ENCODE measurements at regions not wholly inside any gene's neighbourhood (a gene's known extent, or its start where the extent isn't known, plus 50 kb on each side); places are given as distances from the start of the nearest gene placed in this dataset.
"Not testable (repeated sequence)": the region's sequence is repeated elsewhere in the genome, so short reads cannot be mapped to it uniquely, and the experiment has no call there.

DNA sequence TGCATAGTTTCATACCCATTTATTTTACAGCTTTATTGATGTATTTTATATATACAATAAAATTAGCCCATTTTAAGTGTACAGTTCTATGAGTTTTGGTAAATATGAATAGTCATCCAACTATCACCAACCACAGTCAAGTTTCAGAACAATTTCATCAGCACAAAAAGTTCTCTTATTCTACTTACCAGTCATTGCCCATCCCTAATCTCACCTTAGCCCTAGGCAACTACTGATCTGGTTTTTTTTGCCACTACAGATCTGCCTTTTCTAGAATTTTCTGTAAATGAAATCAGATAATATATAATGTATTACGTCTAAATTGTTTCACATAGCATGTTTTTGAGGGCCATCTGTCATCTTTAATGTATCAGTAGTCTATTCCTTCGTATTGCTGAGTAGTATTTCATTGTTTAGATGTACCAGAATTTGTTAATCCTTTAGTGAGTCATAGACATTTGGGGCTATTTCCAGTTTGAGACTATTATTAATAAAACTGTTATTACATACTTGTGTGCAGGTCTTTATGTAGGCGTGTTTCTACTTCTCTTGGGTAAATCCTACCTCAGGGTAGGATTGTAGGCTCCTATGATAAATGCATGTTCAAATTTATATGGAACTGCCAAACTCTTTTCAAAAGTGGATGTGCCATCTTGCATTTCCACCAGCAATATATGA lies 198.5 kb upstream of the ADAMTSL1 start:
- TF ChIP-seq, protein P1, sequence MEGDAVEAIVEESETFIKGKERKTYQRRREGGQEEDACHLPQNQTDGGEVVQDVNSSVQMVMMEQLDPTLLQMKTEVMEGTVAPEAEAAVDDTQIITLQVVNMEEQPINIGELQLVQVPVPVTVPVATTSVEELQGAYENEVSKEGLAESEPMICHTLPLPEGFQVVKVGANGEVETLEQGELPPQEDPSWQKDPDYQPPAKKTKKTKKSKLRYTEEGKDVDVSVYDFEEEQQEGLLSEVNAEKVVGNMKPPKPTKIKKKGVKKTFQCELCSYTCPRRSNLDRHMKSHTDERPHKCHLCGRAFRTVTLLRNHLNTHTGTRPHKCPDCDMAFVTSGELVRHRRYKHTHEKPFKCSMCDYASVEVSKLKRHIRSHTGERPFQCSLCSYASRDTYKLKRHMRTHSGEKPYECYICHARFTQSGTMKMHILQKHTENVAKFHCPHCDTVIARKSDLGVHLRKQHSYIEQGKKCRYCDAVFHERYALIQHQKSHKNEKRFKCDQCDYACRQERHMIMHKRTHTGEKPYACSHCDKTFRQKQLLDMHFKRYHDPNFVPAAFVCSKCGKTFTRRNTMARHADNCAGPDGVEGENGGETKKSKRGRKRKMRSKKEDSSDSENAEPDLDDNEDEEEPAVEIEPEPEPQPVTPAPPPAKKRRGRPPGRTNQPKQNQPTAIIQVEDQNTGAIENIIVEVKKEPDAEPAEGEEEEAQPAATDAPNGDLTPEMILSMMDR (IDR thresholded peaks at IDR 0.05; ENCODE audit: insufficient read depth, low read length), result no peak
- no peak for DNase-seq (ENCODE audit: low read depth)
- no peak overlapping the region for H3K4me3 ChIP-seq (ENCODE audit: low read depth, low read length)

DNA sequence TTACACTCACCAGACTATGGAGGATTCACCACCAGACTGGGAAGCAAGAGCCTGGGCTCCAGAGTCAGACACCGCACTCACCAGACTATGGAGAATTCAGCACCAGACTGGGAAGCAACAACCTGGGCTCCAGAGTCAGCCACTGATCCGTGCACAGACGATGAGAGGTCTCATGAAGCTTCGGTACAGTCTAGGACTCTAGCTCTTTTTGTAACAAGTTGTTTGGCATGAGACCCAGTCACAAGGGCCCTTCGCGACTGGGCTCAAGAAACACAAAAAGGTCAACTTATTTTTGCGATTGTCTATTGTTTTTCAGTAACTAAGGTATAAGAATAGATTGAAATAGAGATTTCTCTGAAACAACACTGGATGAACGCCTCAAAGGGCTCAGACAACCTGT lies 192.7 kb upstream of the ADAMTSL1 start:
- no peak for DNase-seq (ENCODE audit: low read depth)
- TF ChIP-seq, protein P1 (IDR thresholded peaks at IDR 0.05; ENCODE audit: insufficient read depth, low read length), result no peak

DNA sequence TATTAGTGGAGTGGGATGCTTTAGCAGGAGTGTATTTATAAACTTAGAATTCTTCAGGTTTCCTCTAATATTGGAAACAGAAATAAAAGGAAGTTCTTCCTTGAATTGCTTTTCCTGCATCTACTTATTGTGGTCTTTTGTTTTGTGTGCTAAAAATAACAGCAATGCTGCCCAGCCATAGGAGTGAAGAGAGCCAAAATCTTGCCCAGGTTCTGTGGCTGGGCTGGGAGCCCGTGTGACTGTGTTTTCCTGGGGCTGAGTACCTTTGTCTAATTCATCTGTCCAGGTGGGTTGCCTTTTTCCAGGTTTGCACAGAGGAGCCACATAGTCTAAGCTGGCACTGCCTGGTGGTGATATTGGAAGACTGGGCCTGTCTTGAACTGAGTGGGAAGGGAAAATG lies 179.7 kb upstream of the ADAMTSL1 start:
- no peak for DNase-seq (ENCODE audit: low read depth)
- H3K4me3 ChIP-seq (ENCODE audit: low read depth, low read length), result no peak overlapping the region
- TF ChIP-seq, protein P1 (IDR thresholded peaks at IDR 0.05; ENCODE audit: insufficient read depth, low read length), result no peak

More for the DNA sequence above, 192.7 kb upstream of the ADAMTSL1 start:
- no peak overlapping the region for H3K4me3 ChIP-seq (ENCODE audit: low read depth, low read length)

DNA sequence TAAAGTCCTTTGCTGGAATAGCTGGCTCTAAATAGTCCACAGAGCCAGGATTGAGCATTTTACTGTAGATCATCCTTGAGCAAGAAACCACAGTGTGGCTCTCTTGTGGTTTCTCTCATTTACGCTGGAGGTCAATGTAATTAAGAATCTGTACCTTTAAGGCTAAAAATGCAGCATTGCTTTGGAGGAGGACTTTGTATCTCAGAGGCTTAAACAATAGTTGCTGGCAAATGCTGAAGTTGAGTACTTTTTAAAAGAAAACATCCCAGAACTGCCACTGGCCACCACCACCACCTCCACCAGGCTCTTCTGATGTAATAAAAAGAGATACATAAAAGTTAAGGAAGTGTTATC lies 177.3 kb upstream of the ADAMTSL1 start:
- H3K4me3 ChIP-seq (ENCODE audit: low read depth, low read length), result peak overlapping the region; percentile 41
- TF ChIP-seq, protein P1 (IDR thresholded peaks at IDR 0.05; ENCODE audit: insufficient read depth, low read length), result no peak
- DNase-seq (ENCODE audit: low read depth), result peak; percentile 55

DNA sequence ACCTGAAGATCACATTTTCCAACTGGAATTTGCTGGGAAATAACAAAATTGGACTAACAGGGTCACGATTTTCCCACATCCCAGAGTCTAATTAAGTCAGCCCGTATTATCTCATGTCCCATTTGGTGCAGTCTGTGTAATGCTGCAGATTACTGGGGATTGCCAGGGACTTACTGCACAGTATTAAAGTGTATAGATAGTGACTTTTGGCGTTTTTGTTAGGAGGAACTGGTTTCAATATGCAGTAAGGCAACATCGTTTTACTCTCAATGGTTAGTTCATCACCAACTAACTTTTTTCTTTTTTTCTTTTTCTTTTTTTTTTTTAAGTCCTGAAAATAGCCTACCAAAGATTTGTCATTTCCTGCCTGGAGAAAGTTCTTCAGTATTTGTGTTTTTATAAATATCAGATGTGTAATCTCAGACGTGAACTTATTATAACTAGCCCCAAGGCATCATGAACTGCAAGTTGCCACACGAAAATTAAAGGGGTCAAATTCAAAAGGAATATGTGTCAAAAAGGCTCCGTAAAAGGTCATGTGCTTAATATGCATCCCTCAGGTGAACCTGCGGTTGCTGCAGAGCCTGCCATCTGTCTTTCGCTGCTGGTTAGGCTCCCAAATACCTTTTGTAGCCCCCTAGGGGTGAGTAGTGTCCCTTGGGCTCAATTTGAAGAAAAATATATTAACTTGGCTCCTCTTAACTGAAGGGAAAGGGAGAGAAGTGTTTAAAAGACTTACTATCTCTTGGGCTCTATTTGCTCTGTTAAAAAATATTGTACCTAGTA lies 176.7 kb upstream of the ADAMTSL1 start:
- DNase-seq (ENCODE audit: low read depth), result peak; percentile 63
- H3K4me3 ChIP-seq (ENCODE audit: low read depth, low read length), result peak overlapping the region; percentile 41
- TF ChIP-seq, protein P1 (IDR thresholded peaks at IDR 0.05; ENCODE audit: insufficient read depth, low read length), result peak; percentile 32

DNA sequence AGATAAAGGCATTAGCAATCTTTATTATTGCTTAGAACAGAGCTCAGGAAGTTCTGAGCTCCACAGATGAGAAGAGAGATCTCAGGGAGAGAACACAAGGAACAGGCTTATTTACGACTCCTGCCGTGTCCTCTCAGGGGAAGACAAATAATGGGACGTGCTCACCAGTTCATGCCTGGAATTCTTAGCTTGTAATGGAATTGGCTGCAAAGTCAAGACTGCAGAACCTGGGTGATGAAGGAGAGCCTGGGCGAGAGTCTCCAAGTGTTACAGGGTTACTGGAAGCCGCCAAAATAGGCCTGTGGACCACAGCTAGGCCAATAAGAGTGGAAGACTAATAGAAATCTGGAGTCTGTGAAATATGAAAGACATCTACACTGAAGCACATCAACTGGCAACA lies 174.5 kb upstream of the ADAMTSL1 start:
- no peak overlapping the region for H3K4me3 ChIP-seq (ENCODE audit: low read depth, low read length)
- TF ChIP-seq, protein P1 (IDR thresholded peaks at IDR 0.05; ENCODE audit: insufficient read depth, low read length), result no peak
- DNase-seq (ENCODE audit: low read depth), result no peak

DNA sequence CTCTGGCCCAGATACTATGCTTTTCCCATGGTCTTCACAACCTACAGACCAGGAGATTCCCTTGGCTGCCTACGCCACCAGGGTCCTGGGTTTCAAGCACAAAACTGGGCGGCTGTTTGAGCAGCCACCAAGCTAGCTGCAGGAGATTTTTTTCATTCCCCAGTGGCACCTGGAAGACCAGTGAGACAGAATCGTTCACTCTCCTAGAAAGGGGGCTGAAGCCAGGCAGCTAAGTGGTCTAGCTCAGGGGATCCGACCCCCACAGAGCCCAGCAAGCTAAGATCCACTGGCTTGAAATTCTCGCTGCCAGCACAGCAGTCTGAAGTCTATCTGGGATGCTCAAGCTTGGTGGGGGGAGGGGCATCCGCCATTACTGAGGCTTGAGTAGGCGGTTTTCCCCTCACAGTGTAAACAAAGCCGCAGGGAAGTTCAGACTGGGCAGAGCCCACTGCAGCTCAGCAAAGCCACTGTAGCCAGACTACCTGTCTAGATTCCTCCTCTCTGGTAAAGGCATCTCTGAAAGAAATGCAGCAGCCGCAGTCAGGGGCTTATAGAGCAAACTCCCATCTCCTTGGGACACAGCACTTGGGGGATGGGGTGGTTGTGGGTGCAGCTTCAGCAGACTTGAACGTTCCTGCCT lies 168.7 kb upstream of the ADAMTSL1 start:
- not testable (repeated sequence) for DNase-seq (ENCODE audit: low read depth); H3K4me3 ChIP-seq (ENCODE audit: low read depth, low read length)

All from fibroblast of the aortic adventitia (primary cell).